GM19452 (cell line): ENCODE measurements at regions not wholly inside any gene's neighbourhood (a gene's known extent, or its start where the extent isn't known, plus 50 kb on each side); places are given as distances from the start of the nearest gene placed in this dataset.

ENCODE experiments used
- ATAC-seq: cut with Tn5 transposase; IDR thresholded peaks from one replicate; pipeline ENCODE4 v1.9.1; 2021; ENCODE audit not compliant: unreplicated experiment

GRCh38 chr20:24203526-24204183, 215.1 kb upstream of the GGTLC1 start:
- no peak for ATAC-seq

- ATAC-seq = no peak
Measured at GRCh38 chr20:24199501-24199900, 210.9 kb upstream of the GGTLC1 start.

- ATAC-seq = no peak
Measured at GRCh38 chr20:24194143-24194542, 205.6 kb upstream of the GGTLC1 start.

GRCh38 chr20:24190905-24191304, 202.3 kb upstream of the GGTLC1 start:
- no peak for ATAC-seq

- no peak for ATAC-seq
Measured at GRCh38 chr20:24185791-24186190, 197.2 kb upstream of the GGTLC1 start.

GRCh38 chr20:24181151-24181550, 192.6 kb upstream of the GGTLC1 start:
- ATAC-seq = no peak

GRCh38 chr20:24169256-24169655, 180.7 kb upstream of the GGTLC1 start:
- no peak for ATAC-seq

- ATAC-seq = no peak
Measured at GRCh38 chr20:24166412-24166811, 177.8 kb upstream of the GGTLC1 start.

GRCh38 chr20:24166123-24166381, 177.5 kb upstream of the GGTLC1 start:
- no peak for ATAC-seq

GRCh38 chr20:24165301-24166122, 176.9 kb upstream of the GGTLC1 start:
- ATAC-seq = no peak

- ATAC-seq = no peak
Measured at GRCh38 chr20:24164360-24164759, 175.8 kb upstream of the GGTLC1 start.

- no peak for ATAC-seq
Measured at GRCh38 chr20:24163506-24163905, 174.9 kb upstream of the GGTLC1 start.

GRCh38 chr20:24160563-24161281, 172.1 kb upstream of the GGTLC1 start:
- no peak for ATAC-seq

GRCh38 chr20:24158281-24158680, 169.7 kb upstream of the GGTLC1 start:
- ATAC-seq = no peak

GRCh38 chr20:24157213-24157612, 168.6 kb upstream of the GGTLC1 start:
- ATAC-seq = no peak

GRCh38 chr20:24153101-24154040, 164.8 kb upstream of the GGTLC1 start:
- ATAC-seq = no peak

- no peak for ATAC-seq
Measured at GRCh38 chr20:24151621-24152294, 163.2 kb upstream of the GGTLC1 start.

GRCh38 chr20:24150406-24150805, 161.8 kb upstream of the GGTLC1 start:
- no peak for ATAC-seq

GRCh38 chr20:24149881-24150307, 161.3 kb upstream of the GGTLC1 start:
- no peak for ATAC-seq

- no peak for ATAC-seq
Measured at GRCh38 chr20:24149175-24149574, 160.6 kb upstream of the GGTLC1 start.
